ENCODE measurements at regions not wholly inside any gene's neighbourhood (a gene's known extent, or its start where the extent isn't known, plus 50 kb on each side); places are given as distances from the start of the nearest gene placed in this dataset.

DNA sequence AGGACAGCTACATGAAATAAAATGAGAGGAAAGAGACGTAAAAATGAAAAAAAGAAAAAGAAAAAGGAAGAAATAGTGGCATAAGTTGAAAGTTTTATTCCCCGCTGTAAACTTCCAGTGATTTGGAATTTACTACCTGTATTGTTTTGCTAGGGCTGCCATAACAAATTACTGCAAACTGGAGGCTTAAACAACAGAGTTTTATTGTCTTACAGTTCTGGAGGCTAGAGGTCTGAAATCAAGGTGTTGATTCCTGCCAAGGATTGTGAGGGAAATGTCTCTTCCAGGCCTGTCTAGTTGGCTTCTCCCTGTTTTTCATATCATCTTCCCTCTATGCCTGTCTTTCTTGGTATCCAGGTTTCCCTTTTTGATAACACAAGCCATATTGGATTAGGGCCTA lies 119.4 kb upstream of the PACRGL start:
- no peaks in the 10 kb centered on the region for H3K36me3 ChIP-seq (ENCODE audit: control insufficient read depth, insufficient read depth, low read length)
- in situ Hi-C loops (cut with MboI; ENCODE audit: low sequenced_read_pairs), result no loop called here
- no peaks in the 10 kb centered on the region for H4K20me1 ChIP-seq (ENCODE audit: insufficient read depth, low read length)
- H2AFZ ChIP-seq (replicated peaks; ENCODE audit: low read length, poor library complexity), result no peak overlapping the region
- no peaks in the 10 kb centered on the region for H3K4me1 ChIP-seq (ENCODE audit: control insufficient read depth, insufficient read depth, low read length)
- WGBS, 2 experiments (ENCODE audit: extremely low coverage in 2 of 2, insufficient read length in 1 of 2), result 100% methylated on average over 1 of the region's 2 CpGs; no CpG with 5 or more reads in 1 of the 2 experiments
- no peak overlapping the region for H3K18ac ChIP-seq (ENCODE audit: low read depth, low read length)
- H3K14ac ChIP-seq (replicated peaks; ENCODE audit: low read depth, low read length), result no peak overlapping the region
- intact Hi-C loops (cut with micrococcal nuclease), result no loop called here
- H2BK15ac ChIP-seq (ENCODE audit: low read depth, low read length), result no peak overlapping the region
- H3K9ac ChIP-seq (ENCODE audit: low read depth, low read length), result no peak overlapping the region
- no peak overlapping the region for H2AK9ac ChIP-seq (replicated peaks; ENCODE audit: low read depth, low read length, poor library complexity)
- no peak overlapping the region for H4K5ac ChIP-seq (ENCODE audit: low read depth, low read length)
- no TSS peak for BruUV-seq (replicated peaks)
- TF ChIP-seq MAFK (IDR thresholded peaks at IDR 0.05; ENCODE audit: low read depth, low read length) (no peak), SMC3 (IDR thresholded peaks at IDR 0.05; ENCODE audit: low read depth, low read length) (no peak), POLR2A (IDR thresholded peaks at IDR 0.05; ENCODE audit: low read depth, low read length) (no peak), MAZ (IDR thresholded peaks at IDR 0.05; ENCODE audit: borderline replicate concordance, low read depth, low read length) (no peak), FOS (IDR thresholded peaks at IDR 0.05; ENCODE audit: low read depth, low read length) (no peak), BHLHE40 (IDR thresholded peaks at IDR 0.05; ENCODE audit: low read depth, low read length) (no peak)
- no peak overlapping the region for H3K4me3 ChIP-seq (ENCODE audit: insufficient read depth, low read depth, low read length)
- H3K27ac ChIP-seq (ENCODE audit: insufficient read depth, low read length), result no peak overlapping the region
- H2BK20ac ChIP-seq (ENCODE audit: low read depth, low read length), result no peak overlapping the region
- H3K4ac ChIP-seq (ENCODE audit: low read depth, low read length), result no peak overlapping the region
- H3K9me1 ChIP-seq (ENCODE audit: insufficient read depth, low read length), result no peaks in the 10 kb centered on the region
- ChIA-PET POLR2A (ENCODE audit: unreplicated experiment) (no interaction called here), CTCF (no interaction called here)
- no peak overlapping the region for H2BK120ac ChIP-seq (ENCODE audit: low read depth, low read length)
- dilution Hi-C loops (cut with HindIII; ENCODE audit: low sequenced_read_pairs, unreplicated experiment), result no loop called here
- H3K4me2 ChIP-seq (ENCODE audit: low read depth, low read length), result no peak overlapping the region
- no peaks in the 10 kb centered on the region for H3K27me3 ChIP-seq (ENCODE audit: control insufficient read depth, insufficient read depth, low read length)
- ATAC-seq (ENCODE audit: low read depth) (no peak), DNase-seq (no peak)
- H4K91ac ChIP-seq (ENCODE audit: insufficient read depth, low read depth, low read length), result no peak overlapping the region
- no peaks in the 10 kb centered on the region for H3K9me3 ChIP-seq (ENCODE audit: control insufficient read depth, insufficient read depth, low read length)
- no peak overlapping the region for H2BK5ac ChIP-seq (ENCODE audit: low read depth, low read length, poor library complexity, severe bottlenecking)
- no peak overlapping the region for H3K56ac ChIP-seq (ENCODE audit: extremely low read depth, insufficient read depth, low read length)
- H3K23ac ChIP-seq (ENCODE audit: low read depth, low read length), result no peak overlapping the region
- no peak overlapping the region for H2AK5ac ChIP-seq (ENCODE audit: low read depth, low read length)
- no peaks in the 10 kb centered on the region for H3K79me1 ChIP-seq (ENCODE audit: low read depth in 1 of 2, low read length in 2 of 2)
- no peak overlapping the region for H4K8ac ChIP-seq (ENCODE audit: low read depth in 2 of 2, low read length in 2 of 2)
